Endothelial cell of hepatic sinusoid (primary cell): ENCODE measurements at regions not wholly inside any gene's neighbourhood (a gene's known extent, or its start where the extent isn't known, plus 50 kb on each side); places are given as distances from the start of the nearest gene placed in this dataset.

Source experiments
- in situ Hi-C: cut with HindIII; loops from 2 replicates; pipeline ENCODE4 v1.10.0; 2017; ENCODE audit warnings: low sequenced_read_pairs

DNA sequence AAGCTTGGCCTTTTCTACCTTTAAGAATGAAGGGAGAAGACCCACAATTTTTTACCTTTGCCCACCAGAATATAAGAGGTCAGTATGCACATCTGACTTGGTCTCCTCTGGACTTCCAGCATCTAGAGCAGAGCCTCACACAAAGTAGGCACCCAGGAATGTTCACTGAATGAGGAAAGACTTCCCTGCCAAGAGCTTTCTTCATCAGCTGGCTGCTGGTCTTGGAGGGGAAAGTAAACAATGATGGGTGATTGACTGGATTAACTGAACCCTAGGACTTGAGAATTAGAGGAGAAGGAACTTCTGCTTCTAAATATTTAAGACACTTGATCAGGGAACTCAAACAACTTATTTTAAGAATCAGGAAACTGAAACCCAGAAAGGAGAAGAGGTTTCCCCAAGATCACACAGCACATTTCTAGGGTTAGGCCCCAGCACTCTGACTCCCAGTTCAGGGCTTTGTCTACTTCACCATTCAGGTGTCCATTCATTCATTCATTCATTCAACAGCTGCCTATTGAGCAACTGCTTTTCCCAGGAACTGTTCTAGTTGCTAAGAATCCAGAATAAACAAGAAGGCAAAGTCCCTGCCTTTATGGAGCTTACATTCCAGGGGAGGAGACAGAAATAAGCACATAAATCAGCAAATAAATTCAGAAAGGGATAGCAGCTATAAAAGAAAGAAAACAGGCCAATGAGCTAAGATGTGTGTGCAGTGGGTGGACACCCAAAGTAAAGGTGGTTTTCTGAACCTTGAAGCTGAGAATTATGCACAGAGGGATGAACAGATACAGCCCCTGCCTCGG, 216.9 kb upstream of the LRFN2 start:
- in situ Hi-C loops, result no loop called here

DNA sequence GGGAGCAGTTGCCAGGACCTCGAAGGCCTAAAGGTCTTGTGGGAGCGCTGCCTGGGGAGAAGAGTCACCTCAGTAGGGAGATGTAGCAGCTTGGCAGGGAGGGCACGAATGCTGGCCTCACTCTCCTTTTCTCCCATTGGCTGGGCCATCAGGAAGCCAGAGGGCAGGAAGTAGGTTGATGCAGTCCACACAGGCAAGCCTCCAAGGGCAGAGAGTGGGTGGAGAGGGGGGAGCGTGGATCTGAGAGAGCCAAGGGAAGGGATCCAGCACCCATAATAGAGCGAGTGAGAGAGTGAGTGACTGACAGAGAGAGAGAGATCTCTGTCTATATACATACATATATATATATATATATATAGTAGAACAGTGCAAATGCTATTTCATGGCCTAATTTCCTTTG, 215.3 kb upstream of the LRFN2 start:
- in situ Hi-C loops, result no loop called here

DNA sequence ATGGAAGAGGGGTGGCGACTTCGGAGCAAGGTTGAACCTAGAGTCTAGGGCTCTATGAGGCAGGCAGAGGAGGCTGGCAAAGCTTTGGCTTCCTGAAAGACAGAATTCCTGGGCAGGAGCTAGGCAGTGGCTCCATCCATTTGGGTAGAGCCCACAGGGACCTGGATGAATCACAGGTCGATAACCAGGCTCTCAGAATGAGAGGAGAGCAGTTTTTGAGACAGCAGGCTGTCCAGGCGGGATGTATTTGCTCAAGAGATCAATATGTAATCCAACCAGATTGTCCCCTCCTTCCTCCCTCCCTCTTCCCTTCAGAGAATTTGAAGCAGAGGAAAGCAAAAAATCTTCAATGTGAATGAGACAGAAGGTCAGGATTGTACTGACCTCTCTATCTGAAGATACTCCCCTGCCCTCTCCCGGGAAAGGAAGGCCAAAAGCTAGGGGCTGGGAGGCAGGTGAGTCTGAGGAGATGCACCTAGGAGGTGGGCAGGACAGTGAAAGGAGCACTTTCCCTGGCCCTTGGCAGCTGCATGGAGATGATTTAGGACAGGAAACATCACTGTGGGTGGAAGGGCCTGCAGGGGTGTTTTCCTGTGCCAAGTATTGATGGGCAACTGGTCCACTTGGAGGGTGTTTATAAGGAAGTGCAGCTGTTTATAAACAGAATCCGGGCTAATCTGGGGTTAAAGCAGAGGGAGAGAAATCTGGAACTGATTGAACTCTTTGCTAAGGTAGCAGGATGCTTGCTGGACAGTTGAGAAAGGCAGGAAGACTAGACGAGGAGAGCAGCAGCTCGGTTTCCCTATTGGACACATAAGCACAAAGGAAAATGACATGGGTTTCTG, 212.4 kb upstream of the LRFN2 start:
- in situ Hi-C loops, result no loop called here

DNA sequence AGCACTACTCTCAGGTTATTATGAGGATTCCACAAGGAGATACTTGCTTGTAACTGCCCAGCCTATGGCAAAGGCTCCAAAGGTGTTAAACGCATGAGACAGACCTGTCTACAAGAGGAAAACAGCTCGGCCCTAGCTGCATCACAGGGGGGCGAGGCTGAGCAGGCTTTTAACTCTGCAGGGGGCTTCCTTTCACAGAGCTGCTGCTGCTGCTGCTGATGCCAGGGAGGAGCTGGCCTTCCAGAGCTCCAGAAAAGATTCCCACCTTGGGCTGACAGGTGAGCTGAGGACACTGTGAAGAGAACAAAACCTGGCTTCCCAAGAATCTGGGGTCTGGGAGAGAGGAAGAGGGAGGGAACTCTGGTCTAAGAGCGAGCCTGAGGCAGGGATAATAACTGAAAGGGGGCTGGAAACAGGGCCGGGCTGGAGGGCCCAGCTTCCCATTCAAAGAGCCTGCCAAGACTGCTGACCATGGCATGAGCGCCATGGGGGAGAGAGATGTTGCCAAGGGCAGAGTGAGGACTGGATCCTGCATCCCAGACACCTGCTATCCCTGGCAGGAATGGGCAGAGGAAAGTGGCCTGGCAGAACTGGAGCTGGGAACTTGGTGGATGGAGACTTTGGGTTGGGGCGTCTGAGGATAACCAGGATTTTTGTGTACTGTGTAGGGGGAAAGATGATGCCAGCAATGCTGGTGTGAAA, 211.1 kb upstream of the LRFN2 start:
- in situ Hi-C loops, result no loop called here

DNA sequence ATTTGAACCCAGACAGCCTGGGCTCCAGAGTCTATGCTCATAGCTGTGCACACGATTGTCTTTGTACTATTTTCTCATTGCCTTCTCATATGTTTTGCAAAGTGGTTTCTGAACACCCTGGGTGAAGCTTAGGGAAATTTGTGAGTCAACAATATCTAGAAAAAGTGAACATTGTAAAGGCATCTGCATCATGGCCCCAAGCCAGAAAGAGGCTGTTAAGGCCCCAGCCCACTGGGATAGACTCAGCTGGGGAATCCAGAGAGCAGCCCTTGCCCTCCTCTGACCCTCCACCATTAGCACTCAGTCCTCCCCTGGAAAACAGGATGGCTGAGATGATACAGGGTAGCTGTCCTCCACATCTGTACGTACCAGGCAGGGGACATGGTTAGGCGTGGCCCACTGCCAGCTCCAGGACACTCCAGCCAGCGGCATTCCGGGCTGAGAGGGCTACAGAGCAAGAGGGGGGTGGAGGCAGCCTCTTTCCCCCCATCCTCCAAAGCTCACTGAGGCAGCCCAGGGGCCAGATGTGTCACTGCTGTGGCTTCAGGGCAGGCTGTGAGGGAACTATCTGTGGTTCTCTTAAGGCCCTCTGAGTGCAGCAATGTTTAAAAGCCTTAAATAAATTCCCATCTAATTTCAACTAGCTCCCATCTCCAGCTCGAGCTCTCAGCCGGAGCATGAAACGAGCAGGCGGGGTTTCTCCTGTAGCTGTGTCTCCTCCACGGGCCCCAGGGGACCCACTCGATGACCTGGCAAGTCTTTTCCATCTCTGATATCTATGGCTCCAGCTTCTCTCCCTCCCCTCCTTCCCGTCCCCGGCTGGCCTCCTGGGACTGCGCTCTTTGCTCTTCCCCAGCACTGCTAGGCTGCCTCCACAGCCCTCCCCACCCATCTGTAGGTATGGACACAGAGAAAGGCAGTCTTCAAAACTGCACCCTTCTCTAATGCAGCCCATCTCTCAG, 209.4 kb upstream of the LRFN2 start:
- in situ Hi-C loops, result no loop called here

DNA sequence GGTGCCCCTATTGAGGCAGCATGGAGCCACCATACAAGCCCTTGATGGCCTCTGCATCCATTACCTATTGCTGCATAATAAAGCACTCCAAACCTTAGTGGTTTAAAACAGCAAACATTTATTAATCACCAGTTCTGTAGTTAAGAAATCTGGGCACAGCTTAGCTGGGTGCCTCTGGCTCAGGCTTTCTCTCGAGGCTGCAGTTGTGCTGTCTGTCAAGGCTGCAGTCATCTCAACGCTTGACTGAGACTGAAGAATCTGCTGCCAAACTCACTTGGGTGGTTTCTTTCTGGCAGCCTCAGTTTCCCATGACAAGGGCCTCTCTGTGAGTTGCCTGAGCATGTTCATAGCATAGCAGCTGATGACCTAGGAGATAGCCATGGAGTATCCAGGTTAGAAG, 207.4 kb upstream of the LRFN2 start:
- in situ Hi-C loops, result no loop called here

DNA sequence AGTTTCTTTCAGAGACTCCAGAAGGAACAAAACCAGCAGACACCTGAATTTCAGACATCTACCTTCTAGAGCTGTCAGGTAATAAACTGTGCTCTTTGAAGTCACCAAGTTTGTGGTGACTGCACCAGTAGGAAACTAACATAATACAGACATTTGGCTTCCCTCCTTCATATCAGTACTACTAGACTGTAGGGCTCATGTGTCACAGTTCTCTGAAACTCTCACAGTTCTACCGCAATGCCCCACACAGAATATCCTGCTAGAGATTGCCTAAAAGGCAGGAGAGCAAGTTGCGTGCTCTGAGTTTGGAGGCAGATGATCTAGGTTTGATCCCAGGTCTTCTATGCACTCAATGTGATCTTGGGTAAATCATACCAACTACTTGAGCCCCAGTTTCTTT, 205.0 kb upstream of the LRFN2 start:
- in situ Hi-C loops, result no loop called here

DNA sequence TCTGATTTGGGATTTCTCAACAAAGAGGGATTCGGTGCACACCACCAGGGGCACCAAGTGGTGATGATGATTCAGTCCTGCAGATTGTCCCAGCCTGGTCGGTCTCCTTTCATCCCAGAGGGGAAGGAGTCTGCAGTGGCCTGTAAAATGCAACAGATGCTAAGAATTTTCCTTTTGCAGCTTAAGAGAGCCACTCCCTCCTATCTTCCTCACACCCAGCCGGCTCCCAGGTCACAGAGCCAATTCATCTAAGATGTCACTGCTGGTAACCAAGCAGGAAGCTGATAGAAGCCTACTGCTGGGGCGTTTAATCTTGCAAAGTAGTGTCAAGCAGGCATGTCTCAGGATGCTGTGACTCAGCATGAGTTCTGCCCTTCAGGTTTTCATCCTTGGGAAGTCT, 203.8 kb upstream of the LRFN2 start:
- in situ Hi-C loops, result no loop called here

DNA sequence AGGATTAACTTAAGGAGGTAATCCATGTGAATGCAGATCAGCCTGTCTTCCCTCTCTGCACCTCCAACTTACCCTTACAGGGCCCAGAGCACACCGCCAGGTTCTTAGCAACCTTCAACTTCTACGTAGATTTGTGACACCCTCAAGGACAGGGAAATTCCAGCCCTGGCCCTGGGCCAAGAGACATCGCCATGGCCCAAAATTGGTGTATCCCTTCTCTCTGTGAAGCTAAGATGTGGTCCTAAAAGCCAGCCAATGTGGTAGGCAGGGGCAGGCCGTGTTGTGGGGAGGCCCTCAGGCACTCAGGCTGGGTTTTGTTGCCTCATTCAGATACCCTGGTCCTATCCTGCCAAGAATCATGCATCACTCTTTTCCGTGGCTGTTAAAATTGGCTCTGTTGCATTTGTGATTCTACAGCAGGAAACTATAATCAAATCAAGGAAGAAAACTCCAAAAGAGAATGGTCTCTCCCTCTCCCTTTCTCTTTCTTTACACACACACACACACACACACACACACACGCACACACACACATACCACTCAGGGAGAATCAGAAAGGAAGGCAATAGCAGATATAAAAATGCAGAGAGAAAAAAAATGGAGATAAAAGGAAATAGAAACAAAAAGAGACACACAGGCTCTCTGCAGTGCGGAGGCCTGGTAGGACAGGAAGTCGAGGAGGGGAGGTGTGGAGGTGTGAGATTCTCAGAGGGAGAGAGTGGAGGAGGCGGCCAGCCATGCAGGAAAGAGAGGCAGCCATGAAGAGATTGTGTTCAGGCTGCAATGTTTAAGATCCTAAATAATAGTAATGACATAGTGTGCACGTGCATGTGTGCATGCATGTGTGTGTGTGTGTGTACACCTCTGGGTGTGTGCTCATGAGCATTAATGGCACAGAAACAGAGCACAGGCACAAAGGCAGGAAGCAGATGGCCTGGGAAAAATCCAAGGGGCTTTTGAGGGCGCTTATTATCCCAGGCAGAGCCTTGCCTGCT, 201.8 kb upstream of the LRFN2 start:
- in situ Hi-C loops, result no loop called here

DNA sequence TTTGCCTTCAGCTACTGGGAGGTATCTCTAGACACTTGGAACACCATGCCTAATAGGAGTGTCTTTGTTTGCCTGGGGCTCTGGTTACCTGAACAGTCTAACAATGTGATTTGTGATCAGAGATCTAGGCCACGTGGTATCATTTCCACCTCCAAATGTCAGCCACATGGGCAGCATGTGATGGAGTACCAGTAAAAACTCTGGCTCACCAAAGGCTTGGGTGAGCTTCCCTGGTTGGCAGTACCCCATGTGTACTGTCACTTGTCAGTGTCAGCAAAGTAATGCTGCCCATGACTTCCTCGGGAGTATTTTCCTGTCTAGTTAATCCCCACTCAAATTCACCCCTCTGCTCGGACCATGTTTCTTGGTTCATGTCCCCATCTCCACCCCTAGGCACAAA, 195.2 kb upstream of the LRFN2 start:
- in situ Hi-C loops, result no loop called here

DNA sequence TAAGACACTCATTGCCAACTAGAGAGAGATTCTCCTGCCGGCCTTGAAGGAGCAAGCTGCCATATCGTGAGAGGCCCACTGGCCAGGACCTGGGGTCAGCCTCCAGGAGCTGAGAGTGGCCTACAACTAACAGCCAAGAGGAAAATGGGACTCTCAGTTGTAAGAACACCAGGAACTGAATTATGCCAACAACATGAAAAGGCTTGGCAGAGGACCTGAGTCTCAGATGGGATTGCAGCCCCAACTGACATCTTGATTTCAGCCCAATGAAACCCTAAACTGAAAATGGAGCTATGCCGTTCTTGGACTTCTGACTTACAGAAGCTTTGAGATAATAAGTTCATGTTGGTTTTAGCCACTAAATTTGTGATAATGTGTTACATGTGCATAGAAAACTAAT, 193.5 kb upstream of the LRFN2 start:
- in situ Hi-C loops, result no loop called here

DNA sequence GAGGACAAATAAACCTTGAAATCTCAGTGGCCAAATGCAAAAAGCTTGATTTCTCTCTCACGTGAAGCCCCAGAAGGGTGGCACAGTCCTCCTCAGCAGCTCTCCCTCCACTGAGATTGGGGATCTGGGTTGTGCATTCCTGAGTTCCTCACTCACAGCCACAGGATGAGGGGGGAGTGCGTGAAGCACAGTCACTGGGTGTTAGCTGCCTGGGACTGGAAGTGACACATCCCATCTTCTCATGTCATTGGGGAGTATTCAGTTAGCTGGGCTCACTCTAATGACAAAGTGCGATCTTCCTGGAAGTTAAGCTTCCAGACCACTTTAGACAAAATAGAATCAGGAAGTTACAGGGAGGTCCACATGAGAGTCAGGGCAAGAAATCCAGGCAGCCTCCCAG, 192.2 kb upstream of the LRFN2 start:
- in situ Hi-C loops, result no loop called here

DNA sequence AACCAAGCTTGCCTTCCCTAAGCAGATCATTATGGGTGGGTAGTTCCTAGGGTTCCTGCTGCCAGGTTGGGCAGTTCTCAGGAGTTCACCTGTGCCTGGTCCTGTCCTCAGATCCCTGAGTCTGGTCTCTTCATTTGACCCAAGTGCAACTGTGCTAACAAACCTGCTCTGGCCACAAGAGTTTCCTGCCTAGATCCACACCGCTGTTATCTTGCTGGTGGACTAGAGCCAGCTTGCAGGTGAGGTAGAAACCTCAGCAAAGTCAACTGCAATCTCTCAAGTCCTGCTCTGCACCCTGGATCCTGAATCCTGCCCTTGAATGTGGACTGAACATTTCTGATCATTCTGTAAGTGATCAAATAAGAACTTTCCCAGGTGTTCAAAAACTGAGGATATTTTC, 191.8 kb upstream of the LRFN2 start:
- in situ Hi-C loops, result no loop called here

DNA sequence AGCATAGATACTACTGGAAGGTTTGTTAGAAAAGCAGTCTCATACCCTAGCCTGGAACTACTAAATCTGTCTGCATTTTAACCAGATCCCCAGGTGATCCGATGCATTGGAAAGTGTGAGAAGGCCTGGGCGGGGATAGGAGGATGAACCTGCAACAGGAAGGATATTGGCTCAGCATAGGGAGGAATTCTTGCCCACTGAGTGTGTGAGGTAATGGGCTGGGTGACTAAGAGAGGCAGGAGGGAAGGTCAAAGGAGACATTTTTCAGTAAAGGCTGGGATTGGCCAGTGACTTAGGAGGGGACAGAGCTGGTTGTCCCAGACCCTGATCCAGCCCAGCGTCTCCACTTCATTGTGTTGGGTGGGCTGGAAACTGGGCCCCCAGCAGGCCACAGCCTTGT, 191.0 kb upstream of the LRFN2 start:
- in situ Hi-C loops, result no loop called here

DNA sequence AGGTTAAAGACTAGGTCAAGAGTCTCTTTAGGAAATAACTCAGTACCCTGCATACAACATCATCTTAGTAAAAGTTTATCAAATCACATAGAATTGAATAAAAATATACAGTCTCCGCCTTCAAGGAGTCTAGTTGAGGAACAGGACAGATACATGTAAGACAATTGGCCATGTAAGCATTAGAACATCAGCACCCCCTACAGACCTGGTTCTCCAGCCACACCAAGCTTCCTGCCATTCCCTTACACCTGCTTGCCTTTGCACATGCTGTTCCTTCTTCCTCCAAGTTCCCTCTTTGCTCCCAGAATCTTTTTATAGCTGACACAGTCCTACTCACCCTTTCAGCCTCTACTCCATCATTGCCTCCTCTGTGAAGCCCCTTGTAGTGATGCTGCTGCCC, 187.8 kb upstream of the LRFN2 start:
- in situ Hi-C loops, result no loop called here

DNA sequence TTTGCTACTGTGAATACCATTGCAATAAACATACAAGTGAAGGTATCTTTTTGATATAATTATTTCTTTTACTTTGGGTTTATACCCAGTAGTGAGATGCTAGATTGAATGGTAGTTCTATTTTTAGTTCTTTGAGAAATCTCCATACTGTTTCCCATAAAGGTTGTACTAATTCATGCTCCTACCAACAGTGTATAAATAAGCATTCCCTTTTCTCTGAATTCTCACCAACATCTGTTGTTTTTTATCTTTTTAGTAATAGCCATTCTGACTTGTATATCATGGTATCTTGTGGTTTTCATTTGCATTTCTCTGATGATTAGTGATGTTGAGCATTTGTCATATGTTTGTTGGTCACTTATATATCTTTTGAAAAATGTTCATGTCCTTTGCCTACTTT, 183.6 kb upstream of the LRFN2 start:
- in situ Hi-C loops, result no loop called here

DNA sequence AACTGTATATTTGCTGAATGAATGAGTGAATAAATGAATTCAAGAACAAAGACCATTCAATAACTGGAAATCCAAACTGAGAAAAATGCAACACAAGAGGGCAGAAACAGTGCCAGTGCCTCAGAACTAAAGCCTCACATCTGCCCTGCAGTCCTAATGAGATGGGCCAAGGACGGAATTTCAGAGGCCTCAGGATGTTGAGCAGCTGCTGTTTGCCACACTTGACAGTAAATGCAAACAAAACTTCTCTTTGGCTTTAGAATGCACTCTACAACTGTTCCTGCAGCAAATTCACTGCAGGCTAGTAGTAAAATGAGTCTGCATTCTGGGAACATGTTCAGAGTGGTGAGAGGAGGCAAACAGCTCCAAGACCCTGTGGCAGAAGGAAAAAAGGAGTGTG, 177.6 kb upstream of the LRFN2 start:
- in situ Hi-C loops, result no loop called here

DNA sequence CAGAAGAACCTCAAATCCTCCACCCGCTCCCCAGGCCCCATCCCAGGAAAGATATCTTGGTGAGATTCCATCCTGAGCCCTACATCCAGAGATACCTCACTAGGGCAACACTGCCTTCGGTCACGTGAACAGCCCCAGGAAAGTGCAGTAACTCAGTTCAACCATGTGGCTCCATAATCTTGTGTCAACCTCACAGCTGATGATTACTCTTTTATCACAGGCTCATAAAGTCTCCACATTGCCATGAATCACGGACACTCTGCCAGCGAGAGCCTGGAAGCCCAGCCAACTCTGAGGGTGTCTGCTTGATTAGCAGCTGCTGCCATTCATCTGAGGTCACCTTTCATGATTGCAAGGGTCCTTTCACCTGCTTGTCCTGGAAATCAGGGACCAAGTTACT, 175.8 kb upstream of the LRFN2 start:
- in situ Hi-C loops, result no loop called here

DNA sequence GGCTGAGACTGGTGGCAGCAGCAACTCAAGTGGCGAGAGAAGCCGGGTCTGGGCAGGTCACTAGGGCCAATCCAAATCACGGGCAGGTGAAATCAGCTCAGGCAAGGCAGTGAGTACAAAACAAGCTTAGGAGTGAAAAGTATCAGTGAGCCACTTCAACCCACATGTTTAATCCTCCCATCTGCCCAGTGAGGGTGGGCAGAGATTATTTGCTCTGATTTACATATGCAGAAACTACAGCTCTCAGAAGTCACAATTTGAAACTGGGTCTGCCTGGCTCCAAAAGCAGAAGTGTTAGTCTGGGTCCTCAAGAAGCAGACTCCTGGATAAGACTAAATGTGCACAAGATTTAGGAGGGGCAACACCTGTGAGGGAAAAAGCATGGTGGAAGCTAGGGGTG, 173.7 kb upstream of the LRFN2 start:
- in situ Hi-C loops, result no loop called here
